ENCODE measurements at regions not wholly inside any gene's neighbourhood (a gene's known extent, or its start where the extent isn't known, plus 50 kb on each side); places are given as distances from the start of the nearest gene placed in this dataset.

DNA sequence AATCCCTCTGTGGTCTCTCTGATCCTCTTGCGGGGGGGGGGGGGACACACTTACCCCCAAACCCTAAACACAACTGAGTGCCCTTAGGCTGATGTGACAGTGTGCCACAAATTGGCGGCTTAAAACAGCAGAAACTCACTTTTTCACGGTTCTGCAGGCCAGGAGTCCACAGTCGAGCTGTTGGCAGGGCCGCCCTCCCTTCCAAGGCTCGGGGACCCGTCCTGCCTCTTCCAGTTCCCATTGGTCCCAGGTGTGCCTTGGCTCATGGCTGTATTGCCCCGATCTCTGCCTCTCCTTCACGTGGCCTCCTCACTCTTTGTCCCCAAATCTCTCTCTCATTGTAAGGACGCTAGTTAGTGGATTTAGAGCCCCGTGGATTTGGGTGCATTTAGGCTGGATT, 199.9 kb upstream of the CIBAR2 start:
- TF ChIP-seq, protein P1, sequence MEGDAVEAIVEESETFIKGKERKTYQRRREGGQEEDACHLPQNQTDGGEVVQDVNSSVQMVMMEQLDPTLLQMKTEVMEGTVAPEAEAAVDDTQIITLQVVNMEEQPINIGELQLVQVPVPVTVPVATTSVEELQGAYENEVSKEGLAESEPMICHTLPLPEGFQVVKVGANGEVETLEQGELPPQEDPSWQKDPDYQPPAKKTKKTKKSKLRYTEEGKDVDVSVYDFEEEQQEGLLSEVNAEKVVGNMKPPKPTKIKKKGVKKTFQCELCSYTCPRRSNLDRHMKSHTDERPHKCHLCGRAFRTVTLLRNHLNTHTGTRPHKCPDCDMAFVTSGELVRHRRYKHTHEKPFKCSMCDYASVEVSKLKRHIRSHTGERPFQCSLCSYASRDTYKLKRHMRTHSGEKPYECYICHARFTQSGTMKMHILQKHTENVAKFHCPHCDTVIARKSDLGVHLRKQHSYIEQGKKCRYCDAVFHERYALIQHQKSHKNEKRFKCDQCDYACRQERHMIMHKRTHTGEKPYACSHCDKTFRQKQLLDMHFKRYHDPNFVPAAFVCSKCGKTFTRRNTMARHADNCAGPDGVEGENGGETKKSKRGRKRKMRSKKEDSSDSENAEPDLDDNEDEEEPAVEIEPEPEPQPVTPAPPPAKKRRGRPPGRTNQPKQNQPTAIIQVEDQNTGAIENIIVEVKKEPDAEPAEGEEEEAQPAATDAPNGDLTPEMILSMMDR (conservative IDR thresholded peaks at IDR 0.05): no peak
- Mint-ChIP-seq H3K4me3 (peak overlapping the region in 1 of 2 experiments; percentile 4; a peak in 3 of 5 replicates), H3K4me1 (peaks cover 34 to 63% of the 10 kb centered on the region in 2 experiments), H3K27ac (no peak overlapping the region), H3K9me3 (no peaks in the 10 kb centered on the region), H3K27me3 (ENCODE audit: low read depth) (peaks cover 27% of the 10 kb centered on the region), H3K36me3 (ENCODE audit: insufficient read depth in 1 of 3, low read depth in 3 of 3) (no peaks in the 10 kb centered on the region; a peak in 1 of 7 replicates)
- Histone ChIP-seq H2BK5ac (ENCODE audit: insufficient read length, low read length) (no peak overlapping the region), H3K27me3 (ENCODE audit: insufficient read depth, low read length) (no peaks in the 10 kb centered on the region), H2BK15ac (ENCODE audit: low read depth, low read length) (no peak overlapping the region), H3K9ac (ENCODE audit: extremely low read depth, insufficient read length, low read length) (no peak overlapping the region), H3K27ac (ENCODE audit: insufficient read length, low read depth, low read length) (no peak overlapping the region), H2BK20ac (ENCODE audit: low read depth, low read length, poor library complexity, severe bottlenecking) (no peak overlapping the region), H4K91ac (ENCODE audit: insufficient read length, low read depth, low read length) (no peak overlapping the region), H3K23me2 (ENCODE audit: insufficient read length, low read depth, low read length, poor library complexity, severe bottlenecking) (peaks cover 5% of the 10 kb centered on the region), H3K4ac (ENCODE audit: low read depth, low read length) (no peak overlapping the region), H3K9me3 (ENCODE audit: control insufficient read depth, low read depth, low read length) (no peaks in the 10 kb centered on the region), H3K79me2 (ENCODE audit: insufficient read depth, low read length) (no peaks in the 10 kb centered on the region), H3K23ac (ENCODE audit: insufficient read length, low read depth, low read length) (no peak overlapping the region), H3K4me2 (ENCODE audit: insufficient read depth, insufficient read length, low read length) (no peak overlapping the region), H3K79me1 (ENCODE audit: insufficient read depth, low read depth, low read length, poor library complexity, severe bottlenecking) (no peaks in the 10 kb centered on the region), H3K18ac (ENCODE audit: insufficient read length, low read depth, low read length) (no peak overlapping the region), H2BK120ac (ENCODE audit: low read depth, low read length, poor library complexity, severe bottlenecking) (no peak overlapping the region), H3T11ph (ENCODE audit: low read length) (no peak overlapping the region), H2AK5ac (ENCODE audit: insufficient read length, low read length) (no peak overlapping the region), H3K4me1 (ENCODE audit: insufficient read depth, low read length) (peaks cover 15% of the 10 kb centered on the region; the same call in 1 of the 2 replicates), H2AFZ (ENCODE audit: low read length) (no peak overlapping the region), H2BK12ac (ENCODE audit: insufficient read length, low read depth, low read length) (no peak overlapping the region), H4K8ac (replicated peaks; ENCODE audit: insufficient read length, low read depth, low read length) (no peak overlapping the region), H4K20me1 (ENCODE audit: control insufficient read depth, insufficient read depth, insufficient read length) (peaks cover 3% of the 10 kb centered on the region), H4K5ac (ENCODE audit: insufficient read length, low read depth, low read length) (no peak overlapping the region), H3K14ac (ENCODE audit: insufficient read depth, low read length) (no peak overlapping the region), H3K56ac (ENCODE audit: insufficient read length, low read depth, low read length) (no peak overlapping the region)
- WGBS (ENCODE audit: extremely low coverage, insufficient read length, low lambda C conversion rate): no CpG with 5 or more reads among the region's 11 CpGs
- no peak for DNase-seq

Measured in H9 (cell line).